RKO (cell line): ENCODE measurements at regions not wholly inside any gene's neighbourhood (a gene's known extent, or its start where the extent isn't known, plus 50 kb on each side); places are given as distances from the start of the nearest gene placed in this dataset.
A peak's percentile ranks its signal among the peaks of the same experiment; 100 is the strongest.
"Not testable (repeated sequence)": the region's sequence is repeated elsewhere in the genome, so short reads cannot be mapped to it uniquely, and the experiment has no call there.

Experiments
- DNase-seq: peaks from one replicate; pipeline ENCODE4 v3.0.0-alpha.2; 2016; ENCODE audit warnings: low spot score

GRCh38 chr12:118537481-118537917, 161.1 kb downstream of the SUDS3 start:
- DNase-seq, result no peak

GRCh38 chr12:118541071-118541470, 164.7 kb downstream of the SUDS3 start:
- no peak for DNase-seq

DNA sequence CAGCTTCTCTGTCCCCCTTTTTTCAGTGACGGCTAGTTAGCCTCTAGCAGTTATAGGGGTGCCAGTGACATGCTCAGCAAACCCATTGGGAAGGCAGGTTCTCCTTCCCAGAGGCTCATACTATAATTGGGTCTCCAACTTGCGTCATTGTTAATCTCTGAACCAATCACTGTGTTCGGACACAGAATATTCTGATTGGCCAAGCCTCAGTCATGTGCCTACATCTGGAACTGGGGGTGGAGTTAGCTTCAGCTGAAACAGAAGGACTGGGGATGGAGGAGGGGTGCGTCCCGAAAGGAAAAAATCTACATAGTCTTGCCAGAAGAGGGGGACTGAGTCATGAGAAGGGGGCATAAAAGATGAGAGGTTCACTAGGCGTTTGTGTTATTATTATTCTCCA, 165.6 kb downstream of the SUDS3 start:
- no peak for DNase-seq

GRCh38 chr12:118543651-118544050, 167.3 kb downstream of the SUDS3 start:
- no peak for DNase-seq

- DNase-seq, result peak; percentile 93
Observed at GRCh38 chr12:118544569-118544968, 168.2 kb downstream of the SUDS3 start.

DNA sequence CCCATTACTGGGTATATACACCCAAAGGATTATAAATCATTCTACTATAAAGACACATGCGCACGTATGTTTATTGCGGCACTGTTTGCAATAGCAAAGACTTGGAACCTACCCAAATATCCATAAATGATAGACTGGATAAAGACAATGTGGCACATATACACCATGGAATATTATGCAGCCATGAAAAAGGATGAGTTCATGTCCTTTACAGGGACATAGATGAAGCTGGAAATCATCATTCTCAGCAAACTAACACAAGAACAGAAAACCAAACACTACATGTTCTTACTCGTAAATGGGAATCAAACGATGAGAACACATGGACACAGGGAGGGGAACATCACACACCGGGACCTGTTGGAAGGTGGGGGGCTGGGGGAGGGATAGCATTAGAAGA, 171.3 kb downstream of the SUDS3 start:
- DNase-seq, result not testable (repeated sequence)

GRCh38 chr12:118548887-118549509, 172.6 kb downstream of the SUDS3 start:
- no peak for DNase-seq

DNA sequence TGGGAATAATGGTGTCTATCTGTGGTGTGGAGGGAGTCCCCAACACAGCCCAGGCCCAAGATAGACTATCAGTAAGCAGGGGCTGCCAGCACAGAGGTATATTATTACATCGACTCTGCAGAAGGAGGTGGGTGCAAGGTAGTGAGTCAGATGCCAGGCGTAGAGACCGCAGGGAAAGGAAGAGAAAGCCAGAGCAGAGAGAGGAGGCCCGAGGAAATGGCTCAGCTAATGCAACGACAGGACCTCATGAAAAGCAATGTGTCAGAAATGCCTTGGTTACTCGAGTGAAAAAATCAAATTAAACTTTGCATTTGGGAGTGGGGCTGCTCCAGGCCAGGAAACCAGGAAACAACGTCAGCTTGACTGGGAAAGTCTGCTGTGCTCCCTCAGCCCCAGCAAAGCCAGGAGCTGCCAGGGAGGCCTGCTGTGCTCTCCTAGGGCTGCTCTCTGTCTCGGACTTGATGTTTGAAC, 173.2 kb downstream of the SUDS3 start:
- DNase-seq, result no peak

DNA sequence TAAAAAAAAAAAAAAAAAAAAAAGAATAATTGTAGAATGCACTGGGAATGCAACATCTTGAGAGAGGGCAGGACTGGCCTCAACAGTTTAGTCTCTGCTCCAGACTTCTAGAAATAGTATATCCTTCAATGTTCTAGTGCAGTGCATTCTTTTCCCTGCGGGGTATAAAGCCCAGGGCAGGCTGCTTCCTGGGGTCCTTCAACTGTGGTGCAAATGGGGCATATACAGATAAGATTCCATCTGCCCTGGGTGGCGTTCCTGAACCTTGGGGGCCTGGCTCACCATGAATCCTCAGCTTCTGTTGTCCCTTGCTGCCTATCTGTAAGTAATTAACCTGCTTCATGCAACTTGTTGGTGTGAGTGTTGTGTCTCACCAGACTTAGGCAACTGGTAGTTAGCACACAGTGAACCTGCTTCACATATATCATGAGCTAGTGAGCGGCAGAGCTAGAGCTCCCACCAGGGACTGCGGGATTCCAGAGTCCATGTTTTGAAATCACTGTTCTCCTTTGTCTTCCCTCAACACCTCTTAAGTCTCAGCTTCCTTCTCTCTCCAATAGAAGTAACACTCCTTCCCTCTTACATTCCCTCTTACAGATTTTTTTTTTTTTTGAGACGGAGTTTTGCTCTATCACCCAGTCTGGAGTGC, 177.6 kb downstream of the SUDS3 start:
- no peak for DNase-seq

- DNase-seq, result no peak
Observed at GRCh38 chr12:118558941-118559340, 182.6 kb downstream of the SUDS3 start.

GRCh38 chr12:118560733-118561132, 184.4 kb downstream of the SUDS3 start:
- DNase-seq, result no peak

DNA sequence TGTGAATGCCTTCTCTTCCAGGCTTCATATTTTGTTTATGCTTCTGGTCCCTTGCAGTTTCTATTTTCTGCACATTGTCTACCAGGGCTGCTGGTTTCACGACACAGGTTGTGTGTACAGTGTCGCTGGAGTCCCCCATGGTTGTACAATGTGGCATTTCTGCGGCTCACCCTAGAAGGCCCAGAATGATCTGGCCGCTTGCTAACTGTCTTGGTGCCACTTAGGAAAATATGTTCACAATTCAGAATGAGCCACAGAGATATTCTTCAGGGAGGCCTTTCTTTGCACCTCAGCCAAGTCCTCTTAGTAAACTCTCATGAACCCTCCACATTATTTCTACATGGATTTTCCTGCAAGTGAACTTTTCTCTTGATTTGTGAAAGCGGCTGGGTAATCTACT, 195.4 kb downstream of the SUDS3 start:
- DNase-seq, result no peak

DNA sequence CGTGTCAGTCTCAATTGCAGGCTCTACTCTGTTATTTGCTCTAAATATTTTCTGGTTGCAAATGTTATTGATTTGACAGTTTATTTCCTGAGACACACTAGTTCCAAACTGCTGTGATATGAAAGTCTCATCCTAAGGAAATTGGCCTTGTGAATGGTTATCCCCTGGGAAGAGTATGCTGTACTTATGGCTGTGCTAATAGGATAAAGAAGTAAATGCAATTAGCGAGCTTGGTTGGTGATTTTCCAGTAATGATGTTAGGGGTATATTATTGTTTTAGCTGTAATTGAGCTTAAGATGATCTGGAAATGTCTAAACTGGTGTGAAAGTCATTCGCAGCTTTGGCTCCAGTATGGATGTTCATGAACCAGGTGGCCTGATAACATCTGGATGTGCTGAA, 197.9 kb downstream of the SUDS3 start:
- no peak for DNase-seq

DNA sequence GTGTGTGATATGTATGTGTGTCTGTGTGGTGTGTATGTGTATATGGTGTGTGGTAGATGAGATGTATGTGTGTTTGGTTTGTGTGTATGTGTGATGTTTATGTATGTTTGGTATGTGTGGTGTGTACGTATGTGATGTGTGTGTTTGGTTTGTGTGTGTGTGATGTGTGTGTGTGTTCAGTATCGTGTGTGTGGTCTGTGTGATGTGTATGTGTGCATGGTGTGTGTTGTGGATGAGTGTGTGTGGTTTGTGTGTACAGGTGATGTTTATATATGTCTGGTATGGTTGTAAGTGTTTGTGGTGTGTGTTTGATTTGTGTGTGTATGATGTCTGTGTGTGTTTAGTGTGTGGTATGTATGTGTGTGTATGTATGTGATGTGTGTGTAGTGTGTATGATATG, 199.4 kb downstream of the SUDS3 start:
- DNase-seq, result no peak

DNA sequence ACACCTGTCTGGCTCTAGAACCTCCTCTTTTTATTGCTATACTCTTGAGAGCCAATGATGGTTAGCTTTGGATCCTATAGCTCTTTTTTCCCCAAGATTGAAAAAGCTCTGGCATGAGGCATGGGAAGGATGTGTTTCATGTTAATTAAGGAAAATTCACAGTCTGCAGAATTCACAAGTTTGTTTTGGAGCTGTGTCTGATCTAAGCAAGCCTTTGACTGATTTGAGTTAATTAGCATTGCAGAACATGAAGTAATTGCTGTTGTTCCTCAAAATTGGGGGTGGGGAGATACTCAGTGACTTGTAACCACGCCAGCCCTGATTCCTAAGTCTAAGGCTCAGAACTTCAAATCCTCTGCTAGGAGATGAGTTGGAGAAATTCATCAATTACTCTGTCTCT, 205.0 kb downstream of the SUDS3 start:
- no peak for DNase-seq

GRCh38 chr12:118582863-118583262, 206.5 kb downstream of the SUDS3 start:
- DNase-seq, result no peak

- DNase-seq, result no peak
Observed at GRCh38 chr12:118586433-118586832, 210.1 kb downstream of the SUDS3 start.

DNA sequence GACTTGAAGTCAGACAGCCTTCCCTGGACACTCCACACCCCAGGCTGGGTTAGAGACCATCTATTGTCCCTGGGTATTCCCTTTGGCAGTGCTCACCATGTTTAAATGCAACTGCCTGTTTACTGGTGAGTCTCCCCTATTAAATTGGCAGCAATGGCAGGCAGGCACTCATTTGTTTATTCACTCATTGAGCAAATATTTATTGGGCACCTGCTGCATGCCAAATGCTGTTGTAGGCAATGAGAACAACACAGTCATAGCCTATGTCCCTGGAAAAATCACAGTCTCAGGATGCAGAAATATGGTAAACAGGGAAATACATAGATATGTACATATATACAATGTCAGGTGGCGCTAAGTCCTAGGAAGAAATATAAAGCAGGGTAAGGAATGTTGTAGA, 212.8 kb downstream of the SUDS3 start:
- no peak for DNase-seq

DNA sequence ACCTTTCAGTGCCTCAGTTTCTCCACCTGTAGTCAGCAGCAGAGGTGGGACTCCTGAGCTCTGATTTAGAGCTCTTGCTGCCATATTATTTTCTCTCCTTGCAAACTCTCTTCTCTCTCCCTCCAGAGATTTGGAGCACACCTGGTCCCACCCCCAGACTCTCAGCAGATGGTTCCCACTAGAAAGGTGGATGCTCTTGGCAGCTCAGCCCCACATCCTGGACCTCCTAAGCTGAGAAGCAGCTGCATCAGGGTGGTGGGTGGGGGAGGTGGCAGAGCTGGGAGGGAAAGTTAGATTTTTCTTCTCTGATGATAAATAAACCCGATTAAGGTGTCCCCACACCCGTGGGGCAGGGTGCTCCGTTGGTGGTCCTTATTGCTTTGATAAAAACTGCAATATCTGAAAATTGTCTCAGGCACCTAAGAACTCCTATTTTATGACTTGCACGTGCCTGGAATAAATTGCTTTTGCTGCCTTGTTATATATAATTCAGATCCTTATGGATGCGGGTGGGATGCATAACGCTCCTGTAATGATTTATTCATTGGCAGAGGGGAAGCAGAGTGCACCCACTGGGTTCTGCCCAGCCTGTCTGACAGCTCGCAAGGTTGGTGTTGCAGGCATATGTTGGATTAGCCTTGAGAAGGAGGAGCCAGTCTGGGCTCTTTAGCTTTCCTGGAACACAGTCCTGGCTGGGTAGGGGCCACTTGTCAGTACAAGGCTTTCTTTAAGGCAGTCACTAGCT, 214.2 kb downstream of the SUDS3 start:
- DNase-seq, result no peak

DNA sequence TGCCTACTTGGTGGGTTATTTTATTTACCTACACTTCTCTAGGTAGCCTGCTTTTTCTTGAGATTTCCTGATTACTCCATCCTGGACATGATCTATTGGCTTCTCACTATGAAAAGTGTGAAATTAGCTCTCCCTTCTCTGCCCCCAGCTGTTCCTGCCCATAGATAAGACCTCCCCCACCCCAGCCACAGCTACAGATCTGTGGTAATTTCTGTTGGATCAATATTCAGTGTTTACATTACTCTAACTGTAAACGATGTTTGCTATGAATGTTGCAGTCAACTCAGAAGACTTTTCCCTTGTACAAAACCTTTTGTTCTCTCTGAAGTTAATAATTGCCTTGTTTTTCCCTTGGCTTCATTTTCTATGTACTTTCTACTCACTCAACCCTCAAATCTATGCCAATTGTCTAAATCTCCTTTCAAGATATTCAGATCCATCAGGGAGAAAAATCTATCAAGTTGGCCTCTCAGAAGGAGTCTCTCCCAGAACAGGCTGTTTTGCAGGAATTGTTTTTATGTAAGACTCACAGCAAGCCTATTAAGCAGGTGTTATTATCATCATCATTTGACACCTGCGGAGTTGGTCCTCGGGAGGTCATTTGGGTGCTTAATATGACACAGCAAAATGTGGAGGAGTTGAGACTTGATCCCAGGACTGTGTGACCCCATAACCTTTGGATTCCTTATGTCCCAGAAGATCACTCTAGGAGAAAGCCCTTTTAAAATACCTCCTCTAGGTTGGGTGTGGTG, 227.4 kb downstream of the SUDS3 start:
- DNase-seq, result no peak

DNA sequence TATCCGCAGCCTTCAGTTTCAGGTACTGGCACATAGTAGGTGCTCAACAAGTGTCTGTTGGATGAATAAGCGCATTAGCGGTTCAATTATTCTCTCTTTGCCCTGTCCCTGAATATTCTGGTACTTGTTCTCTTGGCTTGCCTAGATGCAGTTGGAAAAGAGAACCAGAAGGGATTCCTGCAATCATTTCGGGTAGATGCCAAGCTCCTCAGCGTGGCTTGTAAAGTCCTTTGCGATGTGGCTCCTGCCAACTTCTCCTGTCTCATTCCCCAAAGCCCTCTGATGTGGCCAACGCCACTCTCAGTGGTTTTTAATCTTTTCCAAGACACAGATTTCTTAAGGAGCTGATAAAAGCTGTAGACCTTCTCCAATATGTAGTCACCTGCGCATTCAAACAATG, 230.3 kb downstream of the SUDS3 start:
- DNase-seq, result no peak

GRCh38 chr12:118607831-118608230, 231.5 kb downstream of the SUDS3 start:
- no peak for DNase-seq
